ENCODE measurements at regions not wholly inside any gene's neighbourhood (a gene's known extent, or its start where the extent isn't known, plus 50 kb on each side); places are given as distances from the start of the nearest gene placed in this dataset.

DNA sequence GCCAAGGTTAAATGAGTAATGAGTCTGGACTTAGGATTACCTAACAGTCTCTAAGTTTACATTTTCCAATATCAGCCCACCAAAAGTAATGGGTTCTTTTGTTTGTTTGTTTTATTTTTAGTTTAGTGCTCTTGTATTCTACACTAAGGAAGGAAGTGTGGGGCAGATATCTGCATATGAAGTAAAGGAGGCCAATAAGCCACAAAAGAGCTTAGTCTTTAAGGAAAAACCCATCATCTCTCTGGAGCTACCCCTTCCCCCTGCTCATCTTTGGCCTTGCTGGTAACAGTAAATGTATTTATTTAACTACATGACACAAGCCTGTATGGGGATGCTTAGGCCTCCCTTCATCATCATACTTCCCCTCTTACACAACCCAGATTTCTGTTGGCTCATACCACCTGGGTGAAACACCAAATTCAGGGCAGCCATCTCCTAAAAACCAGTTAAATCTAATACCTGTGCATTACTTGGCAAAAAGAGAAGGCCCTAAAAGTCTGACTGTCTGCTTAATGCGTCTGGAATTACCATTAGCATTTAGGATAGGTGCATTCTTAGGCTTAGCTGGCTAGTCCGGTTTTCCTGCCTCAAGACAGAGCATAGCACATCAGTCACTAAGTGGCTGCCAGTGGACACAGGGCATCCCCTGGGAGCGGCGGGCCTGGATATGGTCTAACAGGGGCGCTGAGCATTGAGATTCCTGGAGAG, 96.8 kb upstream of the ADGRL2 start:
- TF ChIP-seq ZNF274 (IDR thresholded peaks at IDR 0.05; ENCODE audit: low read depth, low read length) (no peak), YY1 (IDR thresholded peaks at IDR 0.05; ENCODE audit: insufficient read depth, insufficient read length) (no peak), SUZ12 (IDR thresholded peaks at IDR 0.05; ENCODE audit: extremely low read depth, insufficient read depth, insufficient read length) (no peak)
